ENCODE measurements at regions not wholly inside any gene's neighbourhood (a gene's known extent, or its start where the extent isn't known, plus 50 kb on each side); places are given as distances from the start of the nearest gene placed in this dataset.

- TF ChIP-seq CTCF (IDR thresholded peaks at IDR 0.05) (no peak), POLR2AphosphoS5 (IDR thresholded peaks at IDR 0.05) (no peak), POLR2A (IDR thresholded peaks at IDR 0.05) (no peak)
These were observed 139.3 kb upstream of the HES1 start for GRCh38 chr3:193996641-193997089.
